ENCODE measurements at regions not wholly inside any gene's neighbourhood (a gene's known extent, or its start where the extent isn't known, plus 50 kb on each side); places are given as distances from the start of the nearest gene placed in this dataset.
"Not testable (repeated sequence)": the region's sequence is repeated elsewhere in the genome, so short reads cannot be mapped to it uniquely, and the experiment has no call there.

- ATAC-seq (ENCODE audit: low read depth) (no peak), DNase-seq (ENCODE audit: low spot score) (no peak)
- no peaks in the 10 kb centered on the region for H3K36me3 ChIP-seq (ENCODE audit: low read depth)
- H3K4me3 ChIP-seq (ENCODE audit: severe bottlenecking): no peak overlapping the region
- H3K27me3 ChIP-seq (ENCODE audit: insufficient read depth, poor library complexity, severe bottlenecking): no peaks in the 10 kb centered on the region
- H3K4me1 ChIP-seq (ENCODE audit: insufficient read depth, poor library complexity, severe bottlenecking): peaks cover 12% of the 10 kb centered on the region
- no peak for TF ChIP-seq CTCF (IDR thresholded peaks at IDR 0.05; ENCODE audit: poor library complexity, severe bottlenecking)
- H3K27ac ChIP-seq (ENCODE audit: poor library complexity, severe bottlenecking): no peak overlapping the region
- no peaks in the 10 kb centered on the region for H3K9me3 ChIP-seq (ENCODE audit: severe bottlenecking)
Observed at GRCh38 chr2:215724146-215724545, 288.3 kb upstream of the FN1 start.

- peaks cover 7% of the 10 kb centered on the region for H3K4me1 ChIP-seq (ENCODE audit: insufficient read depth, poor library complexity, severe bottlenecking)
- H3K36me3 ChIP-seq (ENCODE audit: low read depth): no peaks in the 10 kb centered on the region
- H3K27me3 ChIP-seq (ENCODE audit: insufficient read depth, poor library complexity, severe bottlenecking): no peaks in the 10 kb centered on the region
- no peak overlapping the region for H3K27ac ChIP-seq (ENCODE audit: poor library complexity, severe bottlenecking)
- H3K4me3 ChIP-seq (ENCODE audit: severe bottlenecking): no peak overlapping the region
- DNase-seq (ENCODE audit: low spot score): no peak
- no peaks in the 10 kb centered on the region for H3K9me3 ChIP-seq (ENCODE audit: severe bottlenecking)
- no peak for TF ChIP-seq CTCF (IDR thresholded peaks at IDR 0.05; ENCODE audit: poor library complexity, severe bottlenecking)
- no peak for ATAC-seq (ENCODE audit: low read depth)
Observed at GRCh38 chr2:215723631-215724011, 287.8 kb upstream of the FN1 start.

- ATAC-seq (ENCODE audit: low read depth) (no peak), DNase-seq (ENCODE audit: low spot score) (no peak)
- TF ChIP-seq CTCF (IDR thresholded peaks at IDR 0.05; ENCODE audit: poor library complexity, severe bottlenecking): no peak
- Histone ChIP-seq H3K9me3 (ENCODE audit: severe bottlenecking) (no peaks in the 10 kb centered on the region), H3K4me3 (ENCODE audit: severe bottlenecking) (no peak overlapping the region), H3K4me1 (ENCODE audit: insufficient read depth, poor library complexity, severe bottlenecking) (peaks cover 4% of the 10 kb centered on the region), H3K36me3 (ENCODE audit: low read depth) (no peaks in the 10 kb centered on the region), H3K27me3 (ENCODE audit: insufficient read depth, poor library complexity, severe bottlenecking) (no peaks in the 10 kb centered on the region), H3K27ac (ENCODE audit: poor library complexity, severe bottlenecking) (no peak overlapping the region)
Observed at GRCh38 chr2:215722986-215723630, 287.2 kb upstream of the FN1 start.

- H3K27ac ChIP-seq (ENCODE audit: poor library complexity, severe bottlenecking): no peak overlapping the region
- ATAC-seq (ENCODE audit: low read depth): no peak
- no peak for TF ChIP-seq CTCF (IDR thresholded peaks at IDR 0.05; ENCODE audit: poor library complexity, severe bottlenecking)
Observed at GRCh38 chr2:215722125-215722524, 286.3 kb upstream of the FN1 start.

GRCh38 chr2:215721515-215721914 lies 285.6 kb upstream of the FN1 start:
- not testable (repeated sequence) for ATAC-seq (ENCODE audit: low read depth); H3K9me3 ChIP-seq (ENCODE audit: severe bottlenecking); H3K27me3 ChIP-seq (ENCODE audit: insufficient read depth, poor library complexity, severe bottlenecking); H3K4me3 ChIP-seq (ENCODE audit: severe bottlenecking); H3K36me3 ChIP-seq (ENCODE audit: low read depth); H3K27ac ChIP-seq (ENCODE audit: poor library complexity, severe bottlenecking); DNase-seq (ENCODE audit: low spot score); H3K4me1 ChIP-seq (ENCODE audit: insufficient read depth, poor library complexity, severe bottlenecking)

More at GRCh38 chr2:215722125-215722524, 286.3 kb upstream of the FN1 start:
- DNase-seq (ENCODE audit: low spot score): no peak
- no peaks in the 10 kb centered on the region for H3K27me3 ChIP-seq (ENCODE audit: insufficient read depth, poor library complexity, severe bottlenecking)
- H3K4me3 ChIP-seq (ENCODE audit: severe bottlenecking): no peak overlapping the region
- no peaks in the 10 kb centered on the region for H3K36me3 ChIP-seq (ENCODE audit: low read depth)
- no peaks in the 10 kb centered on the region for H3K4me1 ChIP-seq (ENCODE audit: insufficient read depth, poor library complexity, severe bottlenecking)
- no peaks in the 10 kb centered on the region for H3K9me3 ChIP-seq (ENCODE audit: severe bottlenecking)

Measured in RWPE2 (cell line).